ENCODE measurements at regions not wholly inside any gene's neighbourhood (a gene's known extent, or its start where the extent isn't known, plus 50 kb on each side); places are given as distances from the start of the nearest gene placed in this dataset.

DNA sequence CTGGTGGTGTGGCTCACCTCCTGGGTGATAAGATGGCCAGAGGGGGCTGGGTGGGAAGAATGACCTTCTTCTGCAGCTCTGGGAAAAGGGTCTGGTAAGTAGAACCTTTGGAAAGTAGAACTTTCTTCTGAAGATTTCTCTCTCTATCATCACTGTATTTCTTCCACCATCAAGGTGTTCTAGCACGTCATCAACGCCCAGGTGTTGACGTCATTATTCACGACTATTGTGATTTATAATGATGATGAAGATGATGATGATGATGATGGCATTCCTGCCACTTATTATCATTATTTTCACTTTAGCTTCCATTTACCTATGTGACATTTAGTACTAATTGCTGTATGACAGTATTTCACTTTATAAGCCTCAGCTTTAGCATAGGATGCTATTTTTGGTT, 525.6 kb upstream of the ADARB2 start:
- TF ChIP-seq, protein P1, sequence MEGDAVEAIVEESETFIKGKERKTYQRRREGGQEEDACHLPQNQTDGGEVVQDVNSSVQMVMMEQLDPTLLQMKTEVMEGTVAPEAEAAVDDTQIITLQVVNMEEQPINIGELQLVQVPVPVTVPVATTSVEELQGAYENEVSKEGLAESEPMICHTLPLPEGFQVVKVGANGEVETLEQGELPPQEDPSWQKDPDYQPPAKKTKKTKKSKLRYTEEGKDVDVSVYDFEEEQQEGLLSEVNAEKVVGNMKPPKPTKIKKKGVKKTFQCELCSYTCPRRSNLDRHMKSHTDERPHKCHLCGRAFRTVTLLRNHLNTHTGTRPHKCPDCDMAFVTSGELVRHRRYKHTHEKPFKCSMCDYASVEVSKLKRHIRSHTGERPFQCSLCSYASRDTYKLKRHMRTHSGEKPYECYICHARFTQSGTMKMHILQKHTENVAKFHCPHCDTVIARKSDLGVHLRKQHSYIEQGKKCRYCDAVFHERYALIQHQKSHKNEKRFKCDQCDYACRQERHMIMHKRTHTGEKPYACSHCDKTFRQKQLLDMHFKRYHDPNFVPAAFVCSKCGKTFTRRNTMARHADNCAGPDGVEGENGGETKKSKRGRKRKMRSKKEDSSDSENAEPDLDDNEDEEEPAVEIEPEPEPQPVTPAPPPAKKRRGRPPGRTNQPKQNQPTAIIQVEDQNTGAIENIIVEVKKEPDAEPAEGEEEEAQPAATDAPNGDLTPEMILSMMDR (IDR thresholded peaks at IDR 0.05; ENCODE audit: extremely low read depth, low read depth, low read length), result no peak
- DNase-seq (ENCODE audit: insufficient read length, low spot score, missing footprints), result no peak
- H3K27ac ChIP-seq (ENCODE audit: low read depth, low read length), result no peak overlapping the region
- no peaks in the 10 kb centered on the region for H3K9me3 ChIP-seq (ENCODE audit: low read depth, low read length)
- H4K20me1 ChIP-seq (ENCODE audit: insufficient read depth, low read length), result no peaks in the 10 kb centered on the region
- H3K4me1 ChIP-seq (ENCODE audit: insufficient read depth, low read length), result no peaks in the 10 kb centered on the region
- no peaks in the 10 kb centered on the region for H3K27me3 ChIP-seq (ENCODE audit: insufficient read depth, low read length)
- no peaks in the 10 kb centered on the region for H3K79me2 ChIP-seq (ENCODE audit: insufficient read depth, low read length)
- no peak overlapping the region for H2AFZ ChIP-seq (ENCODE audit: low read length)
- H3K36me3 ChIP-seq (ENCODE audit: insufficient read depth, low read length), result no peaks in the 10 kb centered on the region
- no peak overlapping the region for H3K4me3 ChIP-seq (ENCODE audit: insufficient read depth, low read length)
- H3K4me2 ChIP-seq (ENCODE audit: insufficient read depth, low read length), result no peak overlapping the region

DNA sequence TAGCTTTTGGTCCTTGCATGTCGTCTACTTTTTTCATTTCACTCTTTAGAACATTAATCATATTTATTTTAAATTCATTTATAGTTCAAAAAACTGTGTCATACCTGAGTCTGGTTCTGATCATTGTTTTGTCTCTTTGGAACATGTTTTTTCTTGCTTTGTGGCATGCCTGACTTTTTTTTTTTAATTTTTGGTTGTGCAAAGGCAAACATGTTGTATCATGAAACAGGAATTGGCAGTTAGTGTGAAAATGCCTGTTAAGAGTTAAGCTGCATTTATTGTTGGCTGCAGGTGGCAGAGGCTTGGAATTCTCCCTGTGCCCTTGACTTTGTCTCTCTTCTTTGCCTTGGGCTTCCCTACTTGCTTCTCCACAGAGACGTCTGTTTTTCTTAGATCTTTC, 525.0 kb upstream of the ADARB2 start:
- DNase-seq (ENCODE audit: insufficient read length, low spot score, missing footprints), result no peak

DNA sequence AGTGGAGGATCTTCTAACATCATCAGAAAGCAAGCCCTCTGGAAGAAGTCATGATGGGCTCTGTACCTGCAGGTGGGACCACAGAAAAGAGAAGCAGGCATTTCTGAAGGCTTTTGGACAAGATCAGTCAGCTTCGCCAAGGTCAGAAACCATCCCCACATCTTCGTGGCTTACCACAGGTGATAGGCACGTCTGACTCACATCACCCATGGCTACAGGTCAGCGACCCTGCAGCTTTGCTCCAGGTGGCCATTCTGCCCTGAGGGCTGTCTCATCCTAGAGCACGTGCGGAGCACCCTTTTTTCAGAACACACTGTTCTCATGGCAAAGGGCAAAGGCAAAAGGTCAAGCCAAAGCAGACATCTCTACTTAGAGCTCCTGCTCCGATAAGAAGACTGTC, 518.9 kb upstream of the ADARB2 start:
- Histone ChIP-seq H3K4me2 (ENCODE audit: insufficient read depth, low read length) (no peak overlapping the region), H4K20me1 (ENCODE audit: insufficient read depth, low read length) (no peaks in the 10 kb centered on the region), H3K36me3 (ENCODE audit: insufficient read depth, low read length) (no peaks in the 10 kb centered on the region), H3K27ac (ENCODE audit: low read depth, low read length) (no peak overlapping the region), H3K4me1 (ENCODE audit: insufficient read depth, low read length) (no peaks in the 10 kb centered on the region), H3K4me3 (ENCODE audit: insufficient read depth, low read length) (no peak overlapping the region), H3K79me2 (ENCODE audit: insufficient read depth, low read length) (no peaks in the 10 kb centered on the region), H3K9me3 (ENCODE audit: low read depth, low read length) (peaks cover 4% of the 10 kb centered on the region), H2AFZ (ENCODE audit: low read length) (no peak overlapping the region), H3K27me3 (ENCODE audit: insufficient read depth, low read length) (no peaks in the 10 kb centered on the region)
- DNase-seq (ENCODE audit: insufficient read length, low spot score, missing footprints), result no peak
- TF ChIP-seq, protein P1 (IDR thresholded peaks at IDR 0.05; ENCODE audit: extremely low read depth, low read depth, low read length), result no peak

More for the DNA sequence above, 525.0 kb upstream of the ADARB2 start:
- no peak overlapping the region for H3K27ac ChIP-seq (ENCODE audit: low read depth, low read length)
- H3K9me3 ChIP-seq (ENCODE audit: low read depth, low read length), result no peaks in the 10 kb centered on the region
- no peak overlapping the region for H3K4me3 ChIP-seq (ENCODE audit: insufficient read depth, low read length)
- H3K36me3 ChIP-seq (ENCODE audit: insufficient read depth, low read length), result no peaks in the 10 kb centered on the region
- H4K20me1 ChIP-seq (ENCODE audit: insufficient read depth, low read length), result no peaks in the 10 kb centered on the region
- no peak overlapping the region for H2AFZ ChIP-seq (ENCODE audit: low read length)
- no peaks in the 10 kb centered on the region for H3K79me2 ChIP-seq (ENCODE audit: insufficient read depth, low read length)
- H3K4me2 ChIP-seq (ENCODE audit: insufficient read depth, low read length), result no peak overlapping the region
- H3K4me1 ChIP-seq (ENCODE audit: insufficient read depth, low read length), result no peaks in the 10 kb centered on the region
- H3K27me3 ChIP-seq (ENCODE audit: insufficient read depth, low read length), result no peaks in the 10 kb centered on the region
- TF ChIP-seq, protein P1 (IDR thresholded peaks at IDR 0.05; ENCODE audit: extremely low read depth, low read depth, low read length), result no peak

DNA sequence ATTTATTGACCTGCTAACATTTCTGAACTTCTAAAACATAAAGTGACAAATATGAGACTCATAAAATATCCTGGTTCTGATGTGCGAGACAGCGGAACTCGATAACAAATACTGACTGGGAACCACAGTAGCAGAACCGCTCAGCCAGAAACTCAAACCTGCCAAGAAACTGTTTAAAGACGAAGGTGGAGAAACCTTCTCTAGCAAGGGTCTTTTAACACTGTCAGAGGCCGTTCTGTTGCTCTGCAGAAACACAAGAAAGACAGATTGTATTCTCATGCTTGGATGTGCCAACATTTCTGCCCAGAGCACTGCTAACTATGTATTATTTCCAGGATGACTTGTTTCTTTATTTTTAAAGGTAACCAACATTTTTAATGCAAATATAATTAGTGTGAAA, 514.8 kb upstream of the ADARB2 start:
- Histone ChIP-seq H3K9me3 (ENCODE audit: low read depth, low read length) (peaks cover 4% of the 10 kb centered on the region), H3K4me1 (ENCODE audit: insufficient read depth, low read length) (no peaks in the 10 kb centered on the region), H3K4me3 (ENCODE audit: insufficient read depth, low read length) (no peak overlapping the region), H2AFZ (ENCODE audit: low read length) (no peak overlapping the region), H3K27ac (ENCODE audit: low read depth, low read length) (no peak overlapping the region), H4K20me1 (ENCODE audit: insufficient read depth, low read length) (no peaks in the 10 kb centered on the region), H3K36me3 (ENCODE audit: insufficient read depth, low read length) (no peaks in the 10 kb centered on the region), H3K79me2 (ENCODE audit: insufficient read depth, low read length) (no peaks in the 10 kb centered on the region), H3K4me2 (ENCODE audit: insufficient read depth, low read length) (no peak overlapping the region), H3K27me3 (ENCODE audit: insufficient read depth, low read length) (no peaks in the 10 kb centered on the region)
- no peak for DNase-seq (ENCODE audit: insufficient read length, low spot score, missing footprints)
- TF ChIP-seq, protein P1 (IDR thresholded peaks at IDR 0.05; ENCODE audit: extremely low read depth, low read depth, low read length), result no peak

All from osteoblast (primary cell).